HCT116 (cell line): ENCODE measurements at regions not wholly inside any gene's neighbourhood (a gene's known extent, or its start where the extent isn't known, plus 50 kb on each side); places are given as distances from the start of the nearest gene placed in this dataset.
A peak's percentile ranks its signal among the peaks of the same experiment; 100 is the strongest.

ENCODE experiments used
- ATAC-seq: fragments of 200-7000 bp; cut with Tn5 transposase; 2 replicates; pipeline ENCODE4 v1.9.1; 2020; ENCODE audit warnings: mild to moderate bottlenecking, moderate library complexity
- BruUV-seq: library from RNA; stranded (reverse); fragments of 400-500 nt; replicated peaks from 2 replicates; lab custom pipeline; 2021; lab: Mats Ljungman, UMichigan
- CTCF ChIA-PET: fragments of 300-600 bp; sonication (Branson Sonifier 250); formaldehyde crosslinking; loops from one replicate; lab custom pipeline; 2021; ENCODE audit warnings: antibody characterized with exemption; lab: Charles Lee
- POLR2A ChIA-PET: fragments of 300-600, 350-600 bp; sonication (Branson Sonifier 250); formaldehyde crosslinking; loops from one replicate; lab custom pipeline; 2021; ENCODE audit warnings: antibody characterized with exemption; lab: Charles Lee
- RAD21 ChIA-PET, 2 experiments: fragments of 300-600 bp; sonication (Branson Sonifier 250); formaldehyde crosslinking; loops; one replicate each; lab custom pipeline; 2023; ENCODE audit warnings: low total read pairs in 2 of 2; ENCODE audit not compliant: uncharacterized antibody in 2 of 2, unreplicated experiment in 2 of 2, low non-redundant PET in 1 of 2; lab: Charles Lee
- DNase-seq: peaks from one replicate; pipeline ENCODE4 v3.0.0-alpha.2; 2010; ENCODE audit warnings: low read depth, low spot score
- H2AFZ ChIP-seq: fragments of 200-600 bp; shearing (Covaris generic), sonication (generic); 2 replicates; pipeline ENCODE4 v1.6.1; 2017; ENCODE audit warnings: low read depth, mixed run types, mixed read lengths, antibody characterized with exemption, low read length; ENCODE audit not compliant: poor library complexity, severe bottlenecking
- H3K27ac ChIP-seq: 2 replicates; pipeline ENCODE4 v1.5.1; 2012; ENCODE audit warnings: low read depth, low read length
- H3K27me3 ChIP-seq: fragments of 200-600 bp; sonication (generic); 2 replicates; pipeline ENCODE4 v1.6.1; 2016; ENCODE audit warnings: mixed run types, low read length, mixed read lengths; ENCODE audit not compliant: insufficient read depth
- H3K36me3 ChIP-seq, 2 experiments: fragments of 200-500 bp in 1 of 2; fragments of 200-600 bp in 1 of 2; sonication (Bioruptor generic) in 1 of 2; sonication (generic) in 1 of 2; 2 replicates each; pipeline versions ENCODE4 v1.5.1 to v1.6.1; 2014 to 2016; ENCODE audit warnings: low read length in 2 of 2, inconsistent platforms in 1 of 2, mixed read lengths in 1 of 2, mixed run types in 1 of 2; ENCODE audit not compliant: insufficient read depth in 2 of 2, control insufficient read depth in 1 of 2
- H3K4me1 ChIP-seq, 2 experiments: fragments of 200-600 bp in 1 of 2; sonication (generic) in 1 of 2; 2 replicates each; pipeline versions ENCODE4 v1.5.1 to v1.6.1; 2012 to 2017; ENCODE audit warnings: low read length in 2 of 2, inconsistent platforms in 1 of 2, mild to moderate bottlenecking in 1 of 2, mixed read lengths in 1 of 2, mixed run types in 1 of 2, moderate library complexity in 1 of 2; ENCODE audit not compliant: insufficient read depth in 2 of 2, control insufficient read depth in 1 of 2
- H3K4me2 ChIP-seq: fragments of 200-600 bp; sonication (generic); 2 replicates; pipeline ENCODE4 v1.6.1; 2017; ENCODE audit warnings: mixed run types, low read length, mixed read lengths
- H3K4me3 ChIP-seq, 2 experiments: fragments of 200-600 bp in 1 of 2; sonication (generic) in 1 of 2; replicated peaks in 1 of 2; 2 replicates each; pipeline ENCODE4 v1.5.1; 2011 to 2016; ENCODE audit warnings: low read length in 2 of 2, control low read depth in 1 of 2, low read depth in 1 of 2, mild to moderate bottlenecking in 1 of 2, mixed read lengths in 1 of 2, mixed run types in 1 of 2
- H3K79me2 ChIP-seq: fragments of 200-600 bp; sonication (generic); 2 replicates; pipeline ENCODE4 v1.6.1; 2017; ENCODE audit warnings: mild to moderate bottlenecking, mixed run types, low read length, moderate library complexity, mixed read lengths; ENCODE audit not compliant: insufficient read depth
- H3K9ac ChIP-seq: fragments of 200-600 bp; sonication (generic); 2 replicates; pipeline ENCODE4 v1.6.1; 2016; ENCODE audit warnings: low read length, mixed read lengths
- H3K9me2 ChIP-seq: fragments of 200-600 bp; sonication (generic), shearing (Covaris generic); 2 replicates; pipeline ENCODE4 v1.6.1; 2017; ENCODE audit warnings: mixed run types, mild to moderate bottlenecking, moderate library complexity; ENCODE audit not compliant: insufficient read depth
- H3K9me3 ChIP-seq, 2 experiments: fragments of 200-500 bp in 1 of 2; fragments of 200-600 bp in 1 of 2; sonication (Bioruptor generic) in 1 of 2; sonication (generic) in 1 of 2; 2 replicates each; pipeline ENCODE4 v1.6.1; 2014 to 2017; ENCODE audit warnings: low read length in 2 of 2, mixed read lengths in 2 of 2, inconsistent platforms in 1 of 2, low read depth in 1 of 2, mild to moderate bottlenecking in 1 of 2, mixed run types in 1 of 2, moderate library complexity in 1 of 2; ENCODE audit not compliant: control insufficient read depth in 1 of 2, insufficient read depth in 1 of 2
- H4K20me1 ChIP-seq: fragments of 200-600 bp; sonication (generic), shearing (Covaris generic); 2 replicates; pipeline ENCODE4 v1.6.1; 2017; ENCODE audit warnings: mixed run types, mild to moderate bottlenecking, moderate library complexity; ENCODE audit not compliant: insufficient read depth
- CBX3 ChIP-seq: IDR thresholded peaks from 2 replicates; pipeline ENCODE4 v1.6.1; 2012; ENCODE audit warnings: low read depth
- EGR1 ChIP-seq: IDR thresholded peaks from 2 replicates; pipeline ENCODE4 v1.6.1; 2012; ENCODE audit warnings: low read depth
- EZH2 ChIP-seq: fragments of 200-600 bp; sonication (generic); IDR thresholded peaks from 2 replicates; pipeline ENCODE4 v1.6.1; 2017; ENCODE audit warnings: antibody characterized with exemption, mixed run types
- EZH2phosphoT487 ChIP-seq: fragments of 200-600 bp; IDR thresholded peaks from 2 replicates; pipeline ENCODE4 v1.6.1; 2018; ENCODE audit warnings: antibody characterized with exemption, borderline replicate concordance
- JUND ChIP-seq: IDR thresholded peaks from 2 replicates; pipeline ENCODE4 v1.6.1; 2012
- POLR2AphosphoS5 ChIP-seq: IDR thresholded peaks from 2 replicates; pipeline ENCODE4 v1.6.1; 2011; ENCODE audit warnings: mild to moderate bottlenecking, low read depth, low read length, moderate library complexity
- RAD21 ChIP-seq: IDR thresholded peaks from 2 replicates; pipeline ENCODE4 v1.6.1; 2012; ENCODE audit warnings: low read depth, mild to moderate bottlenecking
- SIN3A ChIP-seq: IDR thresholded peaks from 2 replicates; pipeline ENCODE4 v1.6.1; 2012; ENCODE audit warnings: low read depth
- SP1 ChIP-seq: IDR thresholded peaks from 2 replicates; pipeline ENCODE4 v1.6.1; 2012; ENCODE audit warnings: low read depth
- YY1 ChIP-seq: IDR thresholded peaks from 2 replicates; pipeline ENCODE4 v1.6.1; 2011; ENCODE audit warnings: low read length, low read depth, moderate library complexity, mild to moderate bottlenecking; ENCODE audit not compliant: insufficient replicate concordance; ENCODE audit errors: extremely low read depth
- ZFX ChIP-seq: fragments of 450-650 bp; IDR thresholded peaks from 2 replicates; pipeline ENCODE4 v1.6.1; 2017
- ZNF274 ChIP-seq: fragments of 200-500 bp; sonication (Bioruptor generic); IDR thresholded peaks from 2 replicates; pipeline ENCODE4 v1.6.1; 2014; ENCODE audit warnings: mild to moderate bottlenecking, low read depth, low read length, inconsistent platforms
- intact Hi-C: fragments of 100-400 bp; cut with micrococcal nuclease; formaldehyde crosslinking; loops from 2 replicates; pipeline ENCODE4 v1.10.0; 2022
- TF ChIP-seq, protein P1 (sequence below): IDR thresholded peaks from 2 replicates; pipeline ENCODE4 v1.6.1; 2011; ENCODE audit warnings: mild to moderate bottlenecking, low read length, moderate library complexity; ENCODE audit not compliant: insufficient replicate concordance; ENCODE audit errors: extremely low read depth
- TF ChIP-seq, protein P2 (sequence below): IDR thresholded peaks from 2 replicates; pipeline ENCODE4 v1.6.1; 2012
- TF ChIP-seq, protein P3 (sequence below): IDR thresholded peaks from 2 replicates; pipeline ENCODE4 v1.6.1; 2012; ENCODE audit warnings: low read depth

DNA sequence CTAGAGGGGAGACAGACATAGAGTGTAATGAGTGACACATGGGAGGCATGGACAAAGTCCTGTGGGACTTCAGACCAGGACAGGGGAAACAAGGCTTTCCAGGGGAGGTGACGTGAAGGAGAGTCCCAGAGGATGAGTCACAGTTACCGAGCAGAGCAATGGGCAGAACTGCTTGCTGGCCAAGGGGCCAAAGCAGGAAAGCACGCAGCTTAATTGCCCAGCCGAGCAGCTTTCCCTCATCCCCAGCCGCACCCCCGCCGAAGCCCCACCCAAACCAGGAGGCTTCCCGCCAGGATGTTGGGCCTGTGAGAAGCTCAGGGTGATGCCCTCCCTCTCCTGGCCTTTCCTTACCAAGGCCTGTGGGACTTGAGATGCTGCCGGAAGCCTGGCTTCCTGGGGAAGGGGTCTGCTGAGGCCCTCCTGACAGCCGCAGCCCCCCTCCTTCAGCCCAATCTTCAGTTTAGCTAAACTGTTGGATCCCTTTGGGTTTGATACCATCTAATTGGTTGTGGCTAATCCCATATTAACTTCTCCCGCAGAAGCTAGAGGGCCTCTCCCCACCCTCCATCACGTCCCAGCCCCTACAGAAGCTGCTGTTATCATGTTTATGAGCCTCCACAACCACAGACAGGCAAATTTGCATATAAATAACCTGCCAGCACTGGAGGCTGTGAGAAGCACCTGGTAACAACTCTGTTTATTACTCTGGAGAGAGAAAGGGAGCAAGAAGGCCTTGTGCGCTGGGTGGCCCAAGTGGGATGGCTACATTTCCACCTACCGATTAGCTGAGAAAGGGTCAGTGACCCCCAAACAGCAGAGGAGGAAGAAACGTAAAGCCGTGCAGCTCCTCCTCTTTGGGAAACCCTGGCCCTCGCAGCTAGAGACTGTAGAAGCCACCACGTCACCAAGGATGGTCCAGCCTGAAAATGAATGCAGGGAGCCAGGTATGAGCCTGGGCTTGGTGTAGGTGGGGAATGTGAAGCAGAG lies 80.0 kb downstream of the TRIM29 start:
- RAD21 ChIA-PET, result no interaction called here
- Histone ChIP-seq H3K27ac (no peak overlapping the region), H4K20me1 (no peaks in the 10 kb centered on the region), H3K36me3 (no peaks in the 10 kb centered on the region), H2AFZ (no peak overlapping the region), H3K4me3 (no peak overlapping the region), H3K79me2 (no peaks in the 10 kb centered on the region), H3K4me2 (0 out of 2 replicates have a peak overlapping the region, but pooled peaks have one; percentile 17), H3K27me3 (no peaks in the 10 kb centered on the region; the same call in 1 of the 2 replicates), H3K9me3 (no peaks in the 10 kb centered on the region; a peak in 1 of 4 replicates), H3K9ac (no peak overlapping the region), H3K9me2 (no peaks in the 10 kb centered on the region), H3K4me1 (peaks cover 0 to 8% of the 10 kb centered on the region in 2 experiments; a peak in 1 of 4 replicates)
- intact Hi-C loops, result no loop called here
- POLR2A ChIA-PET, result no interaction called here
- TF ChIP-seq, protein P1, sequence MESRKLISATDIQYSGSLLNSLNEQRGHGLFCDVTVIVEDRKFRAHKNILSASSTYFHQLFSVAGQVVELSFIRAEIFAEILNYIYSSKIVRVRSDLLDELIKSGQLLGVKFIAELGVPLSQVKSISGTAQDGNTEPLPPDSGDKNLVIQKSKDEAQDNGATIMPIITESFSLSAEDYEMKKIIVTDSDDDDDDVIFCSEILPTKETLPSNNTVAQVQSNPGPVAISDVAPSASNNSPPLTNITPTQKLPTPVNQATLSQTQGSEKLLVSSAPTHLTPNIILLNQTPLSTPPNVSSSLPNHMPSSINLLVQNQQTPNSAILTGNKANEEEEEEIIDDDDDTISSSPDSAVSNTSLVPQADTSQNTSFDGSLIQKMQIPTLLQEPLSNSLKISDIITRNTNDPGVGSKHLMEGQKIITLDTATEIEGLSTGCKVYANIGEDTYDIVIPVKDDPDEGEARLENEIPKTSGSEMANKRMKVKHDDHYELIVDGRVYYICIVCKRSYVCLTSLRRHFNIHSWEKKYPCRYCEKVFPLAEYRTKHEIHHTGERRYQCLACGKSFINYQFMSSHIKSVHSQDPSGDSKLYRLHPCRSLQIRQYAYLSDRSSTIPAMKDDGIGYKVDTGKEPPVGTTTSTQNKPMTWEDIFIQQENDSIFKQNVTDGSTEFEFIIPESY, result no peak
- no peak for TF ChIP-seq YY1
- TF ChIP-seq, protein P2, sequence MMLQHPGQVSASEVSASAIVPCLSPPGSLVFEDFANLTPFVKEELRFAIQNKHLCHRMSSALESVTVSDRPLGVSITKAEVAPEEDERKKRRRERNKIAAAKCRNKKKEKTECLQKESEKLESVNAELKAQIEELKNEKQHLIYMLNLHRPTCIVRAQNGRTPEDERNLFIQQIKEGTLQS, result no peak
- no peak for TF ChIP-seq ZFX
- no peak for TF ChIP-seq JUND
- TF ChIP-seq SIN3A, result no peak
- no peak for TF ChIP-seq EGR1
- TF ChIP-seq POLR2AphosphoS5, result no peak
- TF ChIP-seq, protein P3, sequence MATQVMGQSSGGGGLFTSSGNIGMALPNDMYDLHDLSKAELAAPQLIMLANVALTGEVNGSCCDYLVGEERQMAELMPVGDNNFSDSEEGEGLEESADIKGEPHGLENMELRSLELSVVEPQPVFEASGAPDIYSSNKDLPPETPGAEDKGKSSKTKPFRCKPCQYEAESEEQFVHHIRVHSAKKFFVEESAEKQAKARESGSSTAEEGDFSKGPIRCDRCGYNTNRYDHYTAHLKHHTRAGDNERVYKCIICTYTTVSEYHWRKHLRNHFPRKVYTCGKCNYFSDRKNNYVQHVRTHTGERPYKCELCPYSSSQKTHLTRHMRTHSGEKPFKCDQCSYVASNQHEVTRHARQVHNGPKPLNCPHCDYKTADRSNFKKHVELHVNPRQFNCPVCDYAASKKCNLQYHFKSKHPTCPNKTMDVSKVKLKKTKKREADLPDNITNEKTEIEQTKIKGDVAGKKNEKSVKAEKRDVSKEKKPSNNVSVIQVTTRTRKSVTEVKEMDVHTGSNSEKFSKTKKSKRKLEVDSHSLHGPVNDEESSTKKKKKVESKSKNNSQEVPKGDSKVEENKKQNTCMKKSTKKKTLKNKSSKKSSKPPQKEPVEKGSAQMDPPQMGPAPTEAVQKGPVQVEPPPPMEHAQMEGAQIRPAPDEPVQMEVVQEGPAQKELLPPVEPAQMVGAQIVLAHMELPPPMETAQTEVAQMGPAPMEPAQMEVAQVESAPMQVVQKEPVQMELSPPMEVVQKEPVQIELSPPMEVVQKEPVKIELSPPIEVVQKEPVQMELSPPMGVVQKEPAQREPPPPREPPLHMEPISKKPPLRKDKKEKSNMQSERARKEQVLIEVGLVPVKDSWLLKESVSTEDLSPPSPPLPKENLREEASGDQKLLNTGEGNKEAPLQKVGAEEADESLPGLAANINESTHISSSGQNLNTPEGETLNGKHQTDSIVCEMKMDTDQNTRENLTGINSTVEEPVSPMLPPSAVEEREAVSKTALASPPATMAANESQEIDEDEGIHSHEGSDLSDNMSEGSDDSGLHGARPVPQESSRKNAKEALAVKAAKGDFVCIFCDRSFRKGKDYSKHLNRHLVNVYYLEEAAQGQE, result no peak
- no peak for TF ChIP-seq CBX3
- no peak for TF ChIP-seq ZNF274
- TF ChIP-seq EZH2, result no peak
- TF ChIP-seq EZH2phosphoT487, result no peak
- no peak for TF ChIP-seq RAD21
- TF ChIP-seq SP1, result no peak
- BruUV-seq, result no TSS peak
- CTCF ChIA-PET, result no interaction called here
- DNase-seq, result peak; percentile 2
- no peak; the same call in 1 of the 2 replicates for ATAC-seq
